HG03280 (cell line): ENCODE measurements at regions not wholly inside any gene's neighbourhood (a gene's known extent, or its start where the extent isn't known, plus 50 kb on each side); places are given as distances from the start of the nearest gene placed in this dataset.
"Not testable (repeated sequence)": the region's sequence is repeated elsewhere in the genome, so short reads cannot be mapped to it uniquely, and the experiment has no call there.

Experiments
- ATAC-seq: cut with Tn5 transposase; IDR thresholded peaks from one replicate; pipeline ENCODE4 v1.9.1; 2021; ENCODE audit warnings: mild to moderate bottlenecking, moderate library complexity; ENCODE audit not compliant: unreplicated experiment

DNA sequence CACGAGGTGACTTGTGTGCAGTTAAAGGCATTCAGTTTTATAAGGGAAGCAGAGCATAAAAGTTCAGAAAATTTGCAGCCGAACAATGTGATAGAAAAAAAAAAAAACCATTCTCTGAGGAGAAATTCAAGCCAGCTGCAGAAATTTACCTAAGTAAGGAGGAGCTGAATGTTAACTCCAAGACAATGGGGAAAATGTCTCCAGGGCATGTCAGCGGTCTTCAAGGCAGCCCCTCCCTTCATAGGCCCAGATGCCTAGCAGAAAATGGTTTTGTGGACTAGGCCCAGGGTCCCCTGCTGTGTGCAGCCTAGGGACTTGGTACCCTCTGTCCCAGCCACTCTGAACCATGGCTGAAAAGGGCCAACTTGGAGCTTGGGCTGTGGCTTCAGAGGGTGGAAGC, 1764.0 kb downstream of the C4orf33 start:
- ATAC-seq = no peak

DNA sequence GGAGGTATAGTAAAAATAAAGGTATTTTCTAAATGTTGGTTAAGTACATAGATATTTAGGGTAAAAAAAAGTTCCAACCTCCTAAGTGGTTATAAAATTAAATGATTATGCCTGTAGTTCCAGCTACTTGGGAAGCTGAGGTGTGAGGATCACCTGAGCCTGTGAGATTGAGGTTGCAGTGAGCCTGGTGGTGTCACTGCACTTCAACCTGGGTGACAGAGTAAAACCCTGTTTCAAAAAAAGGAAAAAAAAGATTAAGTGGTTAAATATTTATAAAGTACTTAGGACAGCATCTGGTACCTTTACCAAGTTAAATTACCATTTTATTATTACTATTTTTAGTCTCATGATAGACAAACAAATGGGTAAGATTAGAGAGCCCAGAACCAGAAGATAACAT, 1801.0 kb downstream of the C4orf33 start:
- no peak for ATAC-seq

DNA sequence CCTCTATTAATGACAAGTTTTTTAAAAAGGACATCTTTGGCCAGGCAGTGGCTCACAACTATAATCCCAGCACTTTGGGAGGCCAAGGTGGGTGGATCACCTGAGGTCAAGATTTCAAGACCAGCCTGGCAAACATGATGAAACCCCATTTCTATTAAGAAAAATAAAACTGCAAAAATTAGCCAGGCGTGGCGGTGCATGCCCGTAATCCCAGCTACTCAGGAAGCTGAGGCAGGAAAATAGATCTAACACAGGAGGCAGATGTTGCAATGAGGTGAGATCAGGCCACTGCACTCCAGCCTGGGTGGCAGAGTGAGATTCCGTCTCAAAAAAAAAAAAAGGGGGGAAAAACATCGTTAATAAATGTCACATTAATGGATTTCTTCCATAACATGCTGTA, 1805.4 kb downstream of the C4orf33 start:
- ATAC-seq = no peak

DNA sequence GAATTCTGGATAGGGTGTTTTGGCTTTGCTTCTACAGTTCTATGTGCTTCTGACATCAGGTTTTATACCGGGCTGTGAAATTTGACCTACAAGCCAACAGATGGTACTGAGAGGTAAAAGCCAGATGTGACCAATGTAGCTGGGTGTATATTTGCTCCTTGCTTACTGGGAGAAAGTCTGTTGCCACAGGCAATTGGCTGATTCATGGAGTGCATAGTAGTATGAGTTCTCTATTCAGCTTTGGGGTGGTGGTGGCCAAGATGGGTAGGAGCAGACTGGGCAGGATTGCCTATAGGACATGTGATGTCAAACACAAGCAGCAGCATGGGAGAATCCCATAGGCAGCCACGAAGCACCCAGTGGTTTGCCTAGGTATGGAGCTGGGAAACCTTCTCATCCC, 1827.0 kb downstream of the C4orf33 start:
- ATAC-seq = no peak

DNA sequence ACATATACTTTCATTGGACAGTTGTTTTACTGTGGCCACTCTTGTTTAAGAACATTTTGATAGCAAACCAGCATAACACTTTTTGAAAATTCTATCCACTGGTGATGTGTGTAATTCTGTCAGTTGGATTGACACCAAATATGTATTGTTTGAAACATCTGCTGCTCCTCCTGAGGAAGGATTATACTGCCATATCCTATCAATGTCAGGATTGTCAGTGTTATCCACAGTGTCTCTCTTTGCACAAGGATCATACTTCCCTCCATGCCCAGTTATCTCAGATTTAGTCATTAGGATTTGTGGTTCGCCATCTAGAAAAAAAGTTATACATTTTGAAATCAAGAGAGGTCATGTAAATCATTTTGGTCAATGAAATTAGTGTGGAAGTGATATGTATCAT, 1859.6 kb downstream of the C4orf33 start:
- no peak for ATAC-seq

DNA sequence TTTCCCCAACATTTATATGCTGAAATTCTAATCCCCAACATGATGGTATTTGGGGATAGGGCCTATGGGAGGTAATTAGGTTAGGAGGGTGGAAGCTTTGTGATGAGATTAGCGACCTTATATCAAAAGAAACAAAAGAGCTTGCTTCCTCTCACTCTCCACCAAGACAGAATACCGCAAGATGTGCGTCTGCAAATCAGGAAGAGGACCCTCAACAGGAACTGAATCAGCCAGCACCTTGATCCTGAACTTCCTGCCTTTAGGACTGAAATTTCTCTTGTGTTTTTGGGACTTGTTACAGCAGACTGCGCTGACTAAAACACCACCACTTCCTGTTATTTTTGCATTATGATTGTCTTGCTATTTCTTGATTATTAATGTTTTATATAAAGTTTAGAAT, 1889.4 kb downstream of the C4orf33 start:
- no peak for ATAC-seq

DNA sequence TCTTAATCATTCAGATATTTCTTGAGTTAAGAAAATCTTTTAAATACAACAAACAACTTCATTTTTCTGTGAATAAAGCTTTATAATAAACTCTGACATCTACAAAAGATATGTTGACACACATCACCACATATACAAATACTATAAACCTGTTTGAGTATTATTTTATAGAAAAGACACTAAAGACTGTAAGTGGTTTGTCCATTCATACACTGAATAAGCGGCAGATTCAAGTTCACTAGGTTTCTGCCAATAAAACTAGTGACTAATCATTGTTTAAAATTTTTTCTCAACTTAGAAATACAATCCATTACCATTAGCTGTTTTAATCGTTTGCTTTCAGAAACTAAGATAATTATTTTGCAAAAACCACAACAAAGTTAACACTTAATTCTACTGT, 1900.0 kb downstream of the C4orf33 start:
- ATAC-seq = no peak

DNA sequence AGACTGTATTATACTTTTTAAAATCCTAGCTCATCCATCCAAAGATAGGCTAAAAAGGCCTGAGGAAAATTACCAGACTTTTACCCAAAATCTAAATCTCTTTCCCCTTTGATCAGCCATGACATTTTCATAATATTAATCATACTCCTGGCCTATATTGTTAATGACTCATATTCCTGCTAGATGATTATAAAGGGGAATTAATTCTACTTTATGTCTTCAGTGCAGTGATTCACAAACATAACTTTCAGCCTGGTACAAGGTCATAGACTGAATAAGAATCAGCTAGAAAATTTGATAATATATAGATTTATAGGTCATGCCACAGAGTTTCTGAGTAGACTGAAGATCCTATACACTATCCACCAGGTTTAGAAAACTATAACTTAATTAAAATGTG, 1905.4 kb downstream of the C4orf33 start:
- no peak for ATAC-seq

DNA sequence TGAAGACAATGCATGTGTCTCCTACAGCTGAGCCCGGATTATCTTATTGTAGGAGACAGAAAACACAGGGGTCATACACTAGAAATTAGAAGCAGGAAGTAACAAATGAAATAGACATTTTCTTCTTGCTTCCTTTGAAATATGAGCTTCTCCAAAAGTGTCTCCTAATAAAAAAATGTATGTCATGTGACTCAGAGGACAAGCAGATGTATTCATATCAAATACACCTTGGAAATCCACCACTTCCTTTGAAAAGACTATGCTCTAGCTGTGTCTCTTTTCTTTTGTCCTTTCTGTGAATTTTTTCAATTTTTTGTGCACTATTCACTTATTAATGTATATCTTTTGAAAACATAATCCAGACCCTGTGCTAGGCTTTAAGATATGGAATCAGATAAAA, 1906.2 kb downstream of the C4orf33 start:
- ATAC-seq = no peak

DNA sequence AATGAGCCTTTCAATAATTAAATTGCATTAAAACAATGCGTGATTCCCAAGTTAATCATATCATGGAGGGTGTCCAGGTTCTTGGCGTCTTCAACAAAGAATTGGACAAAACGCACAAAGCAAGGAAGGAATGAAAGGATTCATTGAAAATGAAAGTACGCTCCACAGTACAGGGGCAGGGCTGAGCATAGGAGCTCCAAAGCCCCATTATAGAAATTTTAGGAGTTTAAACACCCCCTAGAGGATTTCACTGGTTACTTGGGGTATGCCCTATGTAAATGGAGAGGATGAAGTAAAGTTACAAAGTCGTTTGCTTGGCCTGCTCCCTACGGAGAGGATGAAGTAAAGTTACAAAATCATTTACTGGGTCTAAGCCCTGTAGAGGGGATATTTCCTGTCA, 1910.4 kb downstream of the C4orf33 start:
- no peak for ATAC-seq

DNA sequence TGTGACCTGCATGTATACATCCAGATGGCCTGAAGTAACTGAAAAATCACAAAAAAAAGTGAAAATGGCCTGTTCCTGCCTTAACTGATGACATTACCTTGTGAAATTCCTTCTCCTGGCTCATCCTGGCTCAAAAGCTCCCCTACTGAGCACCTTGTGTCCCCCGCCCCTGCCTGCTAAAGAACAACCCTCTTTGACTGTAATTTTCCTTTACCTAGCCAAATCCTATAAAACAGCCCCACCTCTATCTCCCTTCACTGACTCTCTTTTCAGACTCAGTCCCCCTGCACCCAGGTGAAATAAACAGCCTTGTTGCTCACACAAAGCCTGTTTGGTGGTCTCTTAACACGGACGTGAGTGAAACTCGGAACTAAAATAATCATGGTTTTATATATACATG, 1916.0 kb downstream of the C4orf33 start:
- not testable (repeated sequence) for ATAC-seq

DNA sequence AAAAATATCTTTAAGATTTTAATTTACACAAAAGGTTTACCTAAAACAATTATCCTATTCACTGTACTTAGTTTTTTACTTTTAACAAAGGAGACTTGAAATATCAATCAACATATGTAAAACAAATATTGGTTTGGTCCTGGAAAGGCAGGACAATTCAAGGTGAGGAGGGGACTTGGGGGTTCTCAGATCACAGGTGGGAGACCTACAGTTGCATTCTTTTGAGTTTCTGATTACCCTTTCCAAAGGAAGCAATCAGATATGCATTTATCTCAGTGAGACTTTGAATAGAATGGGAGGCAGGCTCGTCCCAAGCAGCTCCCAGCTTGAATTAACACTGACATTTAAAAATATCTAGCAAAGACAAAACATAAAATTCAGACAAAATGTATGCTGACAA, 1917.3 kb downstream of the C4orf33 start:
- ATAC-seq = no peak

DNA sequence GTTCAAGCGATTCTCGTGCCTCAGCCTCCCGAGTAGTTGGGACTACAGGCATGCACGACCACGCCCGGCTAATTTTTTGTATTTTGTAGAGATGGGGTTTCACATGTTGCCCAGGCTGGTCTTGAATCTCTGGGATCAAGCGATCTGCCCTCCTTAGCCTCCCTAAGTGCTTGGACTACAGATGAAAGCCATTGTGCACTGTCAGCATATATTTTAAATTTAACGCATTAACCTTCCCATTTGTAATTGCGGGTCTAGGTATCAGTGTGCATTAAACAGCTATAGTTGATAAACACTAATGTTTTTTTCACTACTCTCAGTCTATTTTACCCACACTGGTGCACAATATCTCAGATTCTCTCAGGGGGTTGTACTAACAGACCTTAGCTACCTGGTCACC, 1930.8 kb downstream of the C4orf33 start:
- no peak for ATAC-seq

DNA sequence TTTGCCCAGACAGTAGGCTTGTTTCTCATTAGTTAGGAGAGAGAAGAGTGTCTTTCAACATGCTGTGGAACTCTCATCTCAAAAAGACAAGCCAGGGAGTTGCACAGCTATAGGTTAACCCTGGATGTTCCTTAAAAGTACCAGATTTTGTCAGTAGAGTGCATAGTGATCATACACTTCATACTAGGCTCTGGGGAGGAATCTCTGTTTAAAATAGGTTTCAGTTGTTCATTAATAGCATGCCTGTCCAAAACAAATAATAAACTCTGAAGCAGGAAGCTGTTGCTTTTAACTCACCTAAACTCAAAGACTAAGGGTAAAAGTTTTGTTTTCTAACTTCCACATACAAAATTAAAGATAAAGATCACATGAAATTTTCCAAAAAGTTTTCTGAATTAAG, 1948.4 kb downstream of the C4orf33 start:
- no peak for ATAC-seq

DNA sequence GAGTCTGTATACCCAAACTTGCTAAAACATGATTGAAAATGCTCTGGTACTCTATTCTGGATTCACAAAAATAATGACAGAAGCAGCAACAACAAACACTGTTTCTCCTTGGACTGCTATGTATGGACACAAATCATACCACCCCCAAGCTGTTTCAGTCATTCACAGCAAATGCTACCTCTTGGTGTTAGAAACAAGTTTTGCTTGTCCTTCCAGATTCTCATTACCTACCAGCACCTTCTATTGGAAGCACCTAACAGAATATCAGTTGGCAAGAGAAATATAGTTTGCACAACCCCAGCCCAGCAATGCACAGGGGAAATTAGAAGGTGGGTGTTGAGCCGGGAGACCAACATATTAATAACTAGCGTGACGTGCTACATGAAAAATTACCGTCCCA, 1950.9 kb downstream of the C4orf33 start:
- ATAC-seq = no peak

DNA sequence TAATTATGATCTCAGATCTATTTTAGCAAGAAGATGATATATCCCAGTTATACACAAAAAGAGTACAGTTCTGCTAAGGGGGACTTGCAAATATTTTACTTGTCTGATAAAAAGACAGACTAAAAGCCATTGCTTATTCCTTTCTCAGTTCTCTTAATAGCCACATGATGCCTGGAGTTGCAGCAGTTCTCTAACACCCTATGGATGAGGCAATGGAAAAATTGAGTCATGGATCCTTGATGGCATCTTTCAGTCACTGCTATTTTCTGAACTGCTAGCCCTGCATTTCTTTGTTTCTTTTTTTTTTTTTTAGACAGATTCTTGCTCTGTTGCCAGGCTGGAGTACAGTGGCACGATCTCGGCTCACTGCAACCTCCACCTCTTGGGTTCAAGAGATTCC, 1956.7 kb downstream of the C4orf33 start:
- ATAC-seq = no peak

DNA sequence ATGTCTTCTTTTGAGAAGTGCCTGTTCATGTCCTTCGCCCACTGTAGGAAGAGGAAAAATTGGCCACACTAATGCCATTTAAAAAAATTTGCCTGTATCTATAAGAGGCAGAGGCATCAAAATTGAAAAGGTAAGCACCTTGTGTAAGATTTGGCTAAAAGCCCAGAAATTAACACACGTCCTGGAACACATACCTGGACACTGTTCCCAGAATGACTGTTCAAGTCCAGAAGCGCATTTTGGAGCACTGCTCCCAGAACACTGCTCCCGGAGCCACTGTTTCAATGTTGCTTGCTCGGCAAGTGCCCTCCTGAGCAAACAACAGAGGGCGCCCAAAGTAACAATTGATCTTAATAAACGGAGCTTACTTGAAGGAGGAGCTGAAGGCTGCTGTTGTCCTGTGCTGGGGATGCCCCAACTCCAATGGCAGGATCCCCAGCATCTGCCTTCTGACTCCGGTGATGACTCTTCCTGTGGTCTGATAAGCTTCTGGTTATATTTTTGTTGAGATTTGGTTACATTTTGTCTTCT, 1958.6 kb downstream of the C4orf33 start:
- ATAC-seq = no peak

DNA sequence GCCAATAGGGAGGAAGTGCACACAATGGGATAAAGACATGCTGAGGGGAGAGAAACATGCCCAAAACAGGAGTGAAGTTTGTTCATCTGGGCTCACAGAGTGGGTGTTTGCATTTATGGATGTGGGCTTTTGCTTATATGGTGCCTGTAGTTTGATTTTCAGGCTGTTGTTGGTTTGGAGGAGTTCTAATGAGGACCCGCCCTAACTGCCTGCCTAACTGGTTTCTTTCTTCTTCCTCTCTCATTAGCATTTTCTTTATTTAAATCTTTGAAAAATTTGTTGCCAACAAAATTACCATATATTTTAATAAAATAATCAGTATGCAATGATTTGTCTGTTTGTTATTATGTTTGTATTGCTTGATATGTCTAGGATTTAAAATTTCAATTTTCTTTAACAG, 1965.8 kb downstream of the C4orf33 start:
- no peak for ATAC-seq

DNA sequence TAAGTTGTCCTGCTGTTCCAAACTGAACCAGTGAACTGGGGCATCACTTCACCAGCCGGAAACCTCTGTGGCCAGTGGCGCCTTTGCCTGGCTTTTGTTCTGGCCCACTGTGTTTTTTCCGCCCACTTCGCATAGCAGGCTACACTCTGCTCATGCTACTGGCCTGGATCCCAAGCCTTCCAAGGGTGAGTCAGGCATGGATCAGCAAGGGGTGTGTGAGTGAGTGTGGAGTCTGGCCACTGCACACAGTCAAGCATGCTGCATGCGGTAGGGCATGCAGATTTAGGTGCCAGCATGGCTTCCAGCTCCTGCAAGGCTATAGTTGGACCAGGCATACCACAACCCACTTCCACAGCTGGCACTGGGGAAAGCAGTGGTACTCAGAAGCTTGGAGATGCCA, 1967.9 kb downstream of the C4orf33 start:
- ATAC-seq = no peak

DNA sequence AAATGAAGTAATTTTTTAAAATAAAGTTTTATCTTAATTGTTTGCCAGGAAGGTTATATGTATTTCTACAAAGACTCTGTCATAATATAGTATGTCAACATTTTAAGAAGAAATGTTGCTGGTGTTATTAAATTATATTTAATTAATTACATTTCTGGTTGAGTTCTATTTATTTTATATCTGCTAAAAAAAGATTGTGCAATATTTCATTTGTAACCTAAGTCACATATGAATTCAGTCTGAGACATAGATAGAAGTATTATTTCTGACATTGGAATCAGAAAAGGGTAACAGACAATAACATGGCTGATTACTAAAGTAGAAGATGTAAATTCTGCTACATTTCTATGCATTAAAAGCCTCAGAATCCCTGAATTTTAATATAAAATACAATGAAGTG, 1985.1 kb downstream of the C4orf33 start:
- no peak for ATAC-seq

DNA sequence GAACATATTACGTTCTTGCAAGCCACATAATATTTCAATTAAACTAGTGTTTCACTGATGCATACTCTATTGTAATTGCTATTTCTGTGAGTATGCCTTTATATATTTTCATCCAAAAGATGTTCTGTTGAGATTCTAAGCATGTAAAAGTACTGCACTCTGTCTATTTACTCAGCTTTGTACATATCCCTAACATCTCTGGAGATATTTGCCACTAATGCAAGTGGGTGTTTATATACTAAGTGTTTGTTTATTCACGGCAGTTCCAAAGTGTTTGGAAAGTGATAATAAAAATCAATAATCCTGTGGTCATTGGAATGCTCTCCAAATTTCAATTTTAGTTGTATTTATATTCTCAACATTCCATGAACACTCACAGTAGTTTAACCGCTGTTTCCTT, 1989.0 kb downstream of the C4orf33 start:
- ATAC-seq = no peak

DNA sequence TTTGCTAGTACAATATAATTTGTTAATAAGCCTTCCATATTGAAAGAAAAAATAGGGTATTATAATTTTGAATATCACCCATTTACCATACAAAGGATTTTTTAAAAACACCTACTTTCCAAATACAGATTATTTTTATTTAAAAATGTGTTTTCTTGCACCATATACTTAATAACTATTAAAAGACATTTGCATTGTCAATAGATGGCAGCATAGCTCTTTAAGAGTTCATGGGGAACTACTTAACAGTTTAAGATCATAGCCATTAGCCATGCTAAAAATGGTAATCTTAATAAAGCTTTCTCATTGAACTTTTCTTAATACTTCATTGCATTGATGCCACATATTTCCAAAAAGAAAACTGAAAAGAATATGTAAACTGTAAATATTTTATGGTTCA, 1995.9 kb downstream of the C4orf33 start:
- no peak for ATAC-seq

DNA sequence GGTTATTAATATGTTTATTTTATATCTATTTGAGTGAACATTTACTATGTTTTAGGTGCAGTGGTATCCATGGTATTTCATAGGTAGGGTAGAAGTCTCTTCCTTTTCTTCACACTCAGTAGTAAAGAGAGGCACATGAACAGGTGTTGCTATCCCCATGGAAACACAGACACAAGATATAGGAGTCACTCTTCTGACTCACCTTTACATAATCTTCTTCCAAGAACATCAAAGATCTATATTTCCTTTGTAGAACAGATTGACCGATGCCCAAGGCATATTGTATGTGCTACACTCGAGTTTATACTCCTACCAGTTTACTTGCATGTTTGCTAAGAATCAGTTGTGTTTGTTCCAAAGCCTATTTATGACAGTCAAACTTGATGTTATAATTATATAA, 1997.4 kb downstream of the C4orf33 start:
- no peak for ATAC-seq

DNA sequence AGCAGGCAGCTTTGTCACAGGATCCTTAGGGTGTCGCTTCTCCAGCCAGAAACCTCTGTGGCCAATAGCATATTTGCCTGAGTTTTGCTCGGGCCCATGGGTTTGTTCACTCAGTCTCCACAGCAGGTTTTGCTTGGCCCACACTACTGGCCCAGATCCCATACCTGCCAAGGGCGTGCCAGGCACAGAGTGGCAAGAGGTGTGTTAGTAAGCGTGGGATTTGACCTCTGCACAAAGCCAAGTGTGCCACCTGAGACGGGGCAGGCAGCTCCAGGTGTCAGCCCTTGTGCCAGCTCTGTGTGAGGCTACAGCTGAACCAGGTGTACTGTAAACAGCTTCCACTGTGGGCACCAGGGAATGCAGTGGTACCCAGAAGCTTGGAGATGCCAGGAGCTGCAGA, 2003.0 kb downstream of the C4orf33 start:
- ATAC-seq = no peak
